Osteocyte (in vitro differentiated cells): ENCODE measurements at regions not wholly inside any gene's neighbourhood (a gene's known extent, or its start where the extent isn't known, plus 50 kb on each side); places are given as distances from the start of the nearest gene placed in this dataset.
"Not testable (repeated sequence)": the region's sequence is repeated elsewhere in the genome, so short reads cannot be mapped to it uniquely, and the experiment has no call there.

ENCODE experiments used
- DNase-seq: peaks from one replicate; pipeline ENCODE4 v3.0.0; 2021; ENCODE audit warnings: mixed read lengths; ENCODE audit not compliant: unreplicated experiment; ENCODE audit errors: extremely low spot score
- H3K27ac Mint-ChIP-seq: one replicate; pipeline ENCODE4 v1.8.0; 2021; ENCODE audit warnings: mild to moderate bottlenecking, mixed read lengths; ENCODE audit not compliant: unreplicated experiment
- H3K27me3 Mint-ChIP-seq: one replicate; pipeline ENCODE4 v1.8.0; 2021; ENCODE audit warnings: mixed read lengths; ENCODE audit not compliant: unreplicated experiment
- H3K36me3 Mint-ChIP-seq: one replicate; pipeline ENCODE4 v1.8.0; 2021; ENCODE audit warnings: mixed read lengths; ENCODE audit not compliant: unreplicated experiment
- H3K4me1 Mint-ChIP-seq: one replicate; pipeline ENCODE4 v1.8.0; 2021; ENCODE audit warnings: mixed read lengths; ENCODE audit not compliant: unreplicated experiment
- H3K4me3 Mint-ChIP-seq: one replicate; pipeline ENCODE4 v1.8.0; 2021; ENCODE audit warnings: mild to moderate bottlenecking, moderate library complexity, mixed read lengths; ENCODE audit not compliant: unreplicated experiment
- H3K9me3 Mint-ChIP-seq: one replicate; pipeline ENCODE4 v1.8.0; 2021; ENCODE audit warnings: mixed read lengths; ENCODE audit not compliant: unreplicated experiment
- TF ChIP-seq, protein P1 (sequence below): fragments of 200-600 bp; sonication (generic); IDR thresholded peaks from 2 replicates; pipeline ENCODE4 v1.5.0; 2021; ENCODE audit warnings: antibody characterized with exemption, mild to moderate bottlenecking, moderate library complexity

DNA sequence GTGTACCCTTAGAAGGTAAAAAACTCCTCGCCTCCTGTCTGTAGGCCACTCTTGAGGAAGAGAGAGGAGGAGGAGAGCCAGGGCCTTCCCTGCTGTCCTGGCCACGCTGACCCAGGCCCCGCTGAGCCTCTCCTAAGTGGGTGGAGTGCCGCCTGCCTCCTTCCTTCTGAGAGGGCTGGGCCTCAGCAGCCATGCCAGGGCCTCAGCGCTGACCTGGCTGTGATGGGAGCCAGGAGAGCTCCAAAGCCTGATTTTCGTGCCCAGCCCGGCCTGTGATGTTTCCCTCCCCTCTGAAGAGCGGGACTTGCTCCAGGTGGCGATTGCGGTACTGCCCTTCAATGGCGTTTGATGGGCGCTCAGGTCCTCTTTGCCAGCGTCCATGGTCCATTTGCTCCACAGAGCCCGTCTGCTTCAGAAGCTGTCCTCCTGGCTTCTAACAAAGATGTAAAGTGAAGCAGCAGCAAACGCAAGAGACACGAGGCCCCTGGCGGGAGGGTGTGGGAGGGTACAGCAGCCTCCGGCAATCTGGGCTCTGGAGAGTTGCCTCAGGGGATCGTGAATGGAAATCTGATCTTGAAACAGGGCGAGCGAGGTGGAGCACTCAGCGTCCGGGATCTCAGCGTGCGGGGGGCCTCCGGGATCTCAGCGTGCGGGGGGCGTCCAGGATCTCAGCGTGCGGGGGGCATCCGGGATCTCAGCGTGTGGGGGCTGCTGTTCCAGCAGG, 93.5 kb downstream of the NPIPB11 start:
- no peak overlapping the region for H3K4me3 Mint-ChIP-seq
- H3K27me3 Mint-ChIP-seq, result no peaks in the 10 kb centered on the region
- no peaks in the 10 kb centered on the region for H3K9me3 Mint-ChIP-seq
- TF ChIP-seq, protein P1, sequence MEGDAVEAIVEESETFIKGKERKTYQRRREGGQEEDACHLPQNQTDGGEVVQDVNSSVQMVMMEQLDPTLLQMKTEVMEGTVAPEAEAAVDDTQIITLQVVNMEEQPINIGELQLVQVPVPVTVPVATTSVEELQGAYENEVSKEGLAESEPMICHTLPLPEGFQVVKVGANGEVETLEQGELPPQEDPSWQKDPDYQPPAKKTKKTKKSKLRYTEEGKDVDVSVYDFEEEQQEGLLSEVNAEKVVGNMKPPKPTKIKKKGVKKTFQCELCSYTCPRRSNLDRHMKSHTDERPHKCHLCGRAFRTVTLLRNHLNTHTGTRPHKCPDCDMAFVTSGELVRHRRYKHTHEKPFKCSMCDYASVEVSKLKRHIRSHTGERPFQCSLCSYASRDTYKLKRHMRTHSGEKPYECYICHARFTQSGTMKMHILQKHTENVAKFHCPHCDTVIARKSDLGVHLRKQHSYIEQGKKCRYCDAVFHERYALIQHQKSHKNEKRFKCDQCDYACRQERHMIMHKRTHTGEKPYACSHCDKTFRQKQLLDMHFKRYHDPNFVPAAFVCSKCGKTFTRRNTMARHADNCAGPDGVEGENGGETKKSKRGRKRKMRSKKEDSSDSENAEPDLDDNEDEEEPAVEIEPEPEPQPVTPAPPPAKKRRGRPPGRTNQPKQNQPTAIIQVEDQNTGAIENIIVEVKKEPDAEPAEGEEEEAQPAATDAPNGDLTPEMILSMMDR, result no peak
- H3K4me1 Mint-ChIP-seq, result peaks cover 49% of the 10 kb centered on the region
- no peak overlapping the region for H3K27ac Mint-ChIP-seq
- DNase-seq, result no peak
- H3K36me3 Mint-ChIP-seq, result peaks cover 2% of the 10 kb centered on the region

- H3K27me3 Mint-ChIP-seq, H3K36me3 Mint-ChIP-seq, H3K4me3 Mint-ChIP-seq, H3K9me3 Mint-ChIP-seq, H3K27ac Mint-ChIP-seq, DNase-seq: not testable (repeated sequence)
- H3K4me1 Mint-ChIP-seq, result peaks cover 54% of the 10 kb centered on the region
These were observed 94.2 kb downstream of the NPIPB11 start for GRCh38 chr16:29312345-29312675.

DNA sequence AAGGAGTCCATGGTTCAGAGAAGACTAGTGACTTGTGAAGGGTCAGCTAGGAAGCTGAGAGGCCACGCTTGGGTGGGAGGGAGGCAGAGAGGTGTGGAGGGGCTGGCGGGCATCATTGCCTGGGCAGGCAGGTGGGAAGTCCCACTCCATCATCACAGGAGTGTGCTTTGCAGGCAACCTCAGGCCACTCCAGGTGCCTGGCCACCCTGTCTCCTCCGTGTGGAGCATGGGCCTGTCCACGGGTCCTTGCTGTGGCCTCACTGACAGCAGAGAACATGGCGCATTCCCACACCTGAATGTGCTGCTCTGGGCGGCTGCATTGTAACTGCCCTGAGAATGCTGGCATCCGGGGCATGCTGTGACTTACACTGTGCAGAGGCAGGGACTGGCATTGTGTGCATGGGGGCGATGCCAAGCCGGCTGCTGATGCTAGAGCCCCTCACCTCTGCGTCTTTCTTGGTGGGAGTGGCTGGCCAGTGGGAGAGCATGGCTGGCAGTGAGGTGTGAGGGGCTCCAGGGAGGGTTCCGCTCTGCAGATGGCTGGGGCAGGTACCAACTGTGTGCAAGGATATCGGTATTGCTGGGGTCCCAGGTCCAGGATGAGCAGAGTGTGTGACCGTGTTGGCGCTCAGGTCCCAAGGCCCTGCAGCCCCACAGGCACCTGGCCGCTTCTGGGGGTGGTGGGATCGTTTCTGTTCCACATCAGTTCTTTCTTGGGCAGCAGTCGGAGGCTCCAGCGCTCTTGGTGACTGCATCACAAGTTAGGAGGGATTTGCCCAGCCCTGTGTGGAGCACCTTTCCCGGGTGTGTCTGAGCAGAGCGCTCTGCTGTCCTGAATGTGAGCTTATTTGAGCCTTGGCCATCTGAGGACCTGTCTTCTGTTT, 94.8 kb downstream of the NPIPB11 start:
- Mint-ChIP-seq H3K36me3 (peaks cover 2% of the 10 kb centered on the region), H3K4me3 (no peak overlapping the region), H3K27me3 (no peaks in the 10 kb centered on the region), H3K27ac (no peak overlapping the region), H3K9me3 (no peaks in the 10 kb centered on the region), H3K4me1 (peaks cover 55% of the 10 kb centered on the region)
- TF ChIP-seq, protein P1, result no peak
- DNase-seq, result no peak

GRCh38 chr16:29310852-29311314, 95.6 kb downstream of the NPIPB11 start:
- Mint-ChIP-seq H3K27ac (no peak overlapping the region), H3K4me3 (no peak overlapping the region), H3K4me1 (peaks cover 51% of the 10 kb centered on the region), H3K9me3 (no peaks in the 10 kb centered on the region), H3K27me3 (no peaks in the 10 kb centered on the region), H3K36me3 (peaks cover 2% of the 10 kb centered on the region)
- TF ChIP-seq, protein P1, result no peak
- no peak for DNase-seq

DNA sequence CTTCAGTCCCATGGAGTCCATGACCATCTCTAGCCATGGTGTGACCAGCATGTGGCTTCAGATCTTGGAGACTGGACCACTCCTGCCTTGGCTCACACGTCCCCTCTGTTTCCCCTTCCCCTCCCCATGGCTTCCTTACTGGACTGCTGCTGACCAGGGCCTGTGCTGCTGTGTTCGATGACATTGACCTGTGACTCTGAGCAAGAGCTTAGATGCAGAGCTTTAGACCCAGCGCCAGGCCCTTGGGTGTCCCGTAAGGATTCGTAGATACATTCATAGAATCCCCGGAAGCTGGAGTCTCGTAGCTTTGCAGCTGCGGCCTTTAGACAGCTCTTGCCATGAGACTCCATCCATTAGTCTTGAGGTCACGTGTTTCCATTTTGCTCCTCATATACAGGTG, 96.3 kb downstream of the NPIPB11 start:
- not testable (repeated sequence) for H3K27ac Mint-ChIP-seq, H3K4me3 Mint-ChIP-seq, H3K36me3 Mint-ChIP-seq, DNase-seq, H3K27me3 Mint-ChIP-seq, H3K9me3 Mint-ChIP-seq
- peaks cover 47% of the 10 kb centered on the region for H3K4me1 Mint-ChIP-seq

- not testable (repeated sequence) for H3K27me3 Mint-ChIP-seq, H3K4me3 Mint-ChIP-seq, H3K36me3 Mint-ChIP-seq, DNase-seq, H3K27ac Mint-ChIP-seq, H3K9me3 Mint-ChIP-seq
- peaks cover 42% of the 10 kb centered on the region for H3K4me1 Mint-ChIP-seq
These were observed 96.9 kb downstream of the NPIPB11 start for GRCh38 chr16:29309601-29310000.
